ENCODE measurements at regions not wholly inside any gene's neighbourhood (a gene's known extent, or its start where the extent isn't known, plus 50 kb on each side); places are given as distances from the start of the nearest gene placed in this dataset.
"Not testable (repeated sequence)": the region's sequence is repeated elsewhere in the genome, so short reads cannot be mapped to it uniquely, and the experiment has no call there.

DNA sequence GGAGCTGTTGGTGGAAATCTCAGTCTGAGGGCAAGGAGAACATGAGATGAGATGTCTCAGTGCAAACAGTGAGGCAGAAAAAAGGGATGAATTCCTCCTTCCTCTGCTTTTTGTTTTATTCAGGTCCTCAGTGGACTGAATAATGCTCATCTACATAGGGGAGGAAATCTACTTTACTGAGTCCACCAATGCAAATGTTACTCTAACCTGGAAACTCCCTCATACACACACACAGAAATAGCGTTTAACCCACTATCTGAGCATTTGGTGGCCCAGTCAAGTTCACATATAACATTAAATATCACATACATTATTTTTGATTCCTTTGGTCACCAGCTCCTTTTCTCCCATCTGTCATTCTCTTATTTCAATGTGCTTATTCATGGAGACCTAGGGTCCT lies 418.8 kb downstream of the TMEM135 start:
- Mint-ChIP-seq H3K27me3 (no peaks in the 10 kb centered on the region), H3K27ac (no peak overlapping the region), H3K4me1 (ENCODE audit: low read depth) (no peaks in the 10 kb centered on the region), H3K4me3 (no peak overlapping the region), H3K9me3 (no peaks in the 10 kb centered on the region), H3K36me3 (no peaks in the 10 kb centered on the region)
- intact Hi-C loops (cut with micrococcal nuclease) = no loop called here
- ChIA-PET CTCF (no interaction called here), POLR2A (no interaction called here)
- DNase-seq = no peak

DNA sequence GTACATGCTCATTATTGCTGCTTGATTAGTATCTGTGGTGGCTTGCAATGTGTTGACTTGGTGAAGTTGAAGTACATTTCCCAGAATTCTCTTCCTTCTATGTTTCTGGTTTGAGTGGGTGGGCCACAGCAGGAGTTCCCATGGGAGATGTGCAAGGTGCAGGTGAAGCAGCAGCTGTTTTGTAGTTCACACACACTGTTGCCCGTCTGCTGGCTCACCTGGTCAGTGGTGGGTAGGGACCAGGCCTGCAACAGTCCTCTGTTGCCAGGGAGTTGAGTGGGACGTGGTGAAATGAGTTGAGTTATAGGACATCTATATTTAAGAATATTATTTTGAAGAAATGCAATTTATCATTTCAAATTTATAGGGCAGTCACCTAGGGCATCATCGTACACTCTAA lies 417.4 kb downstream of the TMEM135 start:
- Mint-ChIP-seq H3K27me3 (no peaks in the 10 kb centered on the region), H3K4me1 (ENCODE audit: low read depth) (no peaks in the 10 kb centered on the region), H3K36me3 (no peaks in the 10 kb centered on the region), H3K4me3 (no peak overlapping the region), H3K9me3 (no peaks in the 10 kb centered on the region), H3K27ac (no peak overlapping the region)
- ChIA-PET POLR2A (no interaction called here), CTCF (no interaction called here)
- no peak for DNase-seq
- intact Hi-C loops (cut with micrococcal nuclease) = no loop called here

DNA sequence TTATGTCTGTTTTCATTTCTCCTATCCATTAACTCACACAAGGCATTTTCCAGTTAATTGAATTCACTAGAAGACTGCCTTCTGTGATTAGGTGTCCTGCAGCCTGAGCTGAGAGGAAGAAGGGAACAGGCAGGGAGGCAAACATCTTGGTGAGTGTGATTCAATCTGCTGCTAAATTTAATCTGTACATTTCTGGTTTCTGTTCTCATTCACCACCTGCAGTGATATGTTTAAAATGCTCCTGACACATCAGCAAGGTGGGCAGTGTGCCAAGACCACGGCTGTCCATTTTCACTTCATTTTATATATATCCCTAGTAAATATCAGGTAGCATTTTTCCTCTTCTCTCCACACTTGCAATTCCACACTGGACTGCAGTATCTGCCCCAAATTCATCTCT lies 416.5 kb downstream of the TMEM135 start:
- DNase-seq = no peak
- Mint-ChIP-seq H3K27me3 (no peaks in the 10 kb centered on the region), H3K4me3 (no peak overlapping the region), H3K36me3 (no peaks in the 10 kb centered on the region), H3K4me1 (ENCODE audit: low read depth) (no peaks in the 10 kb centered on the region), H3K27ac (no peak overlapping the region), H3K9me3 (no peaks in the 10 kb centered on the region)
- POLR2A ChIA-PET = no interaction called here
- CTCF ChIA-PET = no interaction called here
- intact Hi-C loops (cut with micrococcal nuclease) = no loop called here

DNA sequence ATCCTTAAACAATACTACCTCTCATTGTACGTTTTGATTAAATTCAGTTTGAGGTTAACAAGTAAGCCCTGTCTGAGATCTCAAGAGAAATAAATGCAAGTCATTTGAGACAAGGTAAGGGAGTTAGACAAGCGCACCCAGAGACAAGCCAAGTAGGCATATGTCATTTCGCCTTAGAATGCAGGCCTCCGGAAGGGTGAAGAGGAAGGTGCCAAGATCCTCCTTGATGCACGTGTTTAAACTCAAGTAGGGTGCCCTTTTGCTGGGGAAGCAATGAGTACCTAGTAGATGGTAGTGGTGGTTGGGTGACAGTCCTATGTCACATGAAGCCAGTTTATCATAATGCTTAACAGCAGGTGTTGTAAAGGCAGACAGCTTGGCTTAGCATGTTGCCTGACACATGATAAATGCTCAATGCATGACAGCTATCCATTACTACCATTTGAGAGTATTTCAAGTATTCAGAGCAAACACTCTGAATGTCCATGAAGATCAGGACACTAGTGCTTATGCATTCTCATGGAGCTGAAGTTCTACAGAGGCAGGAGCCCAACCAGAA lies 415.9 kb downstream of the TMEM135 start:
- Mint-ChIP-seq H3K9me3 (no peaks in the 10 kb centered on the region), H3K36me3 (no peaks in the 10 kb centered on the region), H3K4me1 (ENCODE audit: low read depth) (no peaks in the 10 kb centered on the region), H3K27me3 (no peaks in the 10 kb centered on the region), H3K27ac (no peak overlapping the region), H3K4me3 (no peak overlapping the region)
- ChIA-PET CTCF (no interaction called here), POLR2A (no interaction called here)
- intact Hi-C loops (cut with micrococcal nuclease) = no loop called here
- no peak for DNase-seq

DNA sequence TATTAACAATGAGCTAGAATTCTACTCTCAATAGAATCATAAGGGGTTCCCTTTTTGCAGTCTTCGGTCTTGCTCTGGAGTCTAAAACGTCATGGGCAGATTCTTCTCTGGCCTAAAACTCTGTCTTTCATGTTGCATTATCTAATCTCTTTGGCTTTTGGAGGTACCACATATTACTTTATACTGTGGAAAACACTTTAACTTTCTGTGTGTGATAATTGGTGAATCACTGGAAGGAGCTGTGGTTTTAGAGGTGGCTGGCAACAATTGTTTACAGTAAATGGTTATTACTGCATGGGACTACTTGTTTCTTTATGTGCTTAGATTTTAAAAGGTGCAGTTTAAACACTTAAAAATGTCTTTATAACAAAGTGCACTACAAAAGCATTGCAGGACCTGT lies 414.3 kb downstream of the TMEM135 start:
- POLR2A ChIA-PET = not testable (repeated sequence)

DNA sequence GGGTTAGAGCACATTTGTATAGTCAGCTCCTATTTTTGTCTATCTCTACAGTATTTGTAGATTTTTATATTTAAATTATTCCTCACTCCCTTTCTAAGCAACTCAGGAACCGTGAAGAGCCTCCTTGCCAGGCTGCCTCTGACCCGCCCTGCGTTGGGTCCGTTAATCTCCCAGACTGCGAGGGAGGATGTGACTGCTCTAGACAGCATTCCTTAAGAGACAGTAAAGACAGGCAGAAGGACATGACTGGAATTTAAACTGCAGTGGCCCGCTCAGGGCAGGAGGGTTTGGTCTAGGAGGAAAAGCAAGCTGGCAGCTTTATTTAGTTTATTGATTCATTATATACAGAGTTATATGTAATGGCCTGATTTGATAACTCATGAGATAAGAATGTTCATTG lies 413.7 kb downstream of the TMEM135 start:
- no peaks in the 10 kb centered on the region for H3K27me3 Mint-ChIP-seq
- no peaks in the 10 kb centered on the region for H3K36me3 Mint-ChIP-seq
- no peak for DNase-seq
- H3K9me3 Mint-ChIP-seq = no peaks in the 10 kb centered on the region
- no peaks in the 10 kb centered on the region for H3K4me1 Mint-ChIP-seq (ENCODE audit: low read depth)
- intact Hi-C loops (cut with micrococcal nuclease) = no loop called here
- ChIA-PET CTCF (no interaction called here), POLR2A (no interaction called here)
- H3K4me3 Mint-ChIP-seq = no peak overlapping the region
- H3K27ac Mint-ChIP-seq = no peak overlapping the region

More for the DNA sequence above, 414.3 kb downstream of the TMEM135 start:
- DNase-seq; H3K27me3 Mint-ChIP-seq; H3K4me3 Mint-ChIP-seq; intact Hi-C loops (cut with micrococcal nuclease); CTCF ChIA-PET; H3K27ac Mint-ChIP-seq; H3K36me3 Mint-ChIP-seq; H3K4me1 Mint-ChIP-seq (ENCODE audit: low read depth); H3K9me3 Mint-ChIP-seq: not testable (repeated sequence)

DNA sequence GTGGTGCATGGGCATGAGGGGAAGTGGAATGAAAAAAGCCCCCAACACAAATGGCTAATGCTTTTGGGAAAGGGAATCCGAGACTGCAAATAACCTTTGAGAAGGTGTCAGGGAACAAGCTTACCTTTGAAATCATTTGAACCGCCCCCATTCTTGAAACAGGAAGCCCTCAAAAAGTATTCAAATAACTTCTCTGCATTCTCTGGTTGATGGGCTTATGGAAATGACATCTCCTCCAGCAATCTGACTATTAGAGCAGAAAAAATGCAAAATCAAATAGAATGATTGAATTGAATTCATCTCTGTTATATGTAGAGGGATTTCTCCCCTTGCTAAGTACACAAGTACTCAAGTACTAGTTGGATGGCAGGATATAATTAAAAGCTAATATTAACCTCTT lies 409.9 kb downstream of the TMEM135 start:
- Mint-ChIP-seq H3K27ac (no peak overlapping the region), H3K9me3 (no peaks in the 10 kb centered on the region), H3K4me1 (ENCODE audit: low read depth) (no peaks in the 10 kb centered on the region), H3K27me3 (peaks cover 5% of the 10 kb centered on the region), H3K36me3 (no peaks in the 10 kb centered on the region), H3K4me3 (no peak overlapping the region)
- CTCF ChIA-PET = no interaction called here
- POLR2A ChIA-PET = no interaction called here
- DNase-seq = no peak
- intact Hi-C loops (cut with micrococcal nuclease) = no loop called here

DNA sequence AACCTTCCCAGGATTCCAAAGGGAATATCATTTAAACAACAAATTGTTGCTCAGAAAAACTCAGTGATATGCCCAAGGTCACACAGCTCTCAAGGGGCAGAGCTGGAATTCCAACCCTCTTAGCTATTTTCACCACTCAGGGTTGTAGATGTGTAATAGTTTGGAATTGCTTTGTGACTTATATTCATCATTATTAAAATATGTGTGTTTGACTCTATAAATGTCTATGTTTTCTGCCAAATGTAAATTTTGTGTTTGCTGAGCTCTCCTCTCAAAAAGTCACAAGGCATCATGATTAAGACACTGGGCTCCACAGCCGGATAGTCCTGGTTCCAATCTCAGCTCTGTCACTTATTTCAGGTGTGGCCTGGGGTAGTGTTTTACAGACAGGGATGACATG lies 407.3 kb downstream of the TMEM135 start:
- no peak for DNase-seq
- no peaks in the 10 kb centered on the region for H3K36me3 Mint-ChIP-seq
- POLR2A ChIA-PET = no interaction called here
- CTCF ChIA-PET = interaction anchor here (0.5 kb wide), 1 partner anchor 507 kb away, joined by 3 read pairs; no protein-coding TSS in a partner anchor
- intact Hi-C loops (cut with micrococcal nuclease) = no loop called here
- H3K27ac Mint-ChIP-seq = no peak overlapping the region
- H3K4me1 Mint-ChIP-seq (ENCODE audit: low read depth) = no peaks in the 10 kb centered on the region
- no peaks in the 10 kb centered on the region for H3K9me3 Mint-ChIP-seq
- no peak overlapping the region for H3K4me3 Mint-ChIP-seq
- H3K27me3 Mint-ChIP-seq = peaks cover 7% of the 10 kb centered on the region

DNA sequence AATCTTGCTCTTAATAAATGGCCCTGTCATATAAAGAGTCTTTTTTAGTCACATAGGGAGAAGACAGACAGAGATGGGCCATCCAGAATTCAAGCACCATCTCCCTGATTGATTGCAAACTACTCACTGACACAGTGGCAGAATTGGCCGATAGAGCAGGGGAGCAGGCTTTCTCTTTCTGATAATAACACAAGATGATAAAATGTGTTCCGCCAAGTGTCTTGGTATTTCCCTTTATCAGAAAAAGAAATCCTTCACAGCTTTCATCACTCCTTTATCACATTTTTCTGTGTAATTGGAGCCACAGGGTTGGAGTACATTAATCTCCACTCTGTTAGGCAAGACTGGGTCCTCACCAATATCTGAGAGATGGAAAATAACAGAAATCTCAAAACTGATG lies 406.0 kb downstream of the TMEM135 start:
- intact Hi-C loops (cut with micrococcal nuclease) = no loop called here
- Mint-ChIP-seq H3K4me1 (ENCODE audit: low read depth) (no peaks in the 10 kb centered on the region), H3K4me3 (no peak overlapping the region), H3K27ac (no peak overlapping the region), H3K36me3 (no peaks in the 10 kb centered on the region), H3K27me3 (peaks cover 7% of the 10 kb centered on the region), H3K9me3 (no peaks in the 10 kb centered on the region)
- no peak for DNase-seq
- POLR2A ChIA-PET = no interaction called here
- CTCF ChIA-PET = no interaction called here

DNA sequence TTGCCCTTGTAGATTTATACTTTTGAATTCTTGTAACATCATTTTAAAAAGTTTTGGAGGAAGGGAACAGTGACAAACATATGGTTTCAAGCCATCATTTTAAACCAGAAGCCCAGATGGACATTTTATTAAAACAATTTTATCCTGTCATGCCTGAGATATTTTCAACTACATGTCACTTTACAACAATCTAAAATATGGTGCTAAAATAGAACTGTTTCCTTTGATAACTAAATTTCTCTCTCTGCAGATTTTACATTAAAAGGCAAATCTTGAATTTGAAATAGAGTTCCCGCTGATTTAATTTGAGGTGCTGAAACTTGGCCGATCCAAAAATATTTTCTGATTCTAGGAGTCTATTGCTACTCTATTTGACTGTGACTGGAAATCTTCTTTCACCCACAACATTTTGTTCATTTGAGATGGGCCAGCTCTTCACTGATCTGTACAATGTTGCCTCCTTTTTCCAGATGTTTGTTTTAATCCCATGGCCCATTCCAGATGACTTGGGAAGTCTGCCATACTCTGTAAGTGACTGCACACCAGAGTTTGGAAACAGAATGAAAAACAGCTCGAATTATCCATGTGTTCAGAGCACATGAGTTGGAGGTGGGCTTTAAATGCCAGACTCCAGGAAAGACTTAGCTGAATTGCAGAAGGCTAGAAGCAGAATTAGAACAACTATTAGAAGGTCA lies 402.5 kb downstream of the TMEM135 start:
- Mint-ChIP-seq H3K27me3 (peaks cover 7% of the 10 kb centered on the region), H3K9me3 (no peaks in the 10 kb centered on the region), H3K4me1 (ENCODE audit: low read depth) (no peaks in the 10 kb centered on the region), H3K4me3 (no peak overlapping the region), H3K36me3 (no peaks in the 10 kb centered on the region), H3K27ac (no peak overlapping the region)
- intact Hi-C loops (cut with micrococcal nuclease) = no loop called here
- ChIA-PET POLR2A (no interaction called here), CTCF (interaction anchor here (2.2 kb wide), 1 partner anchor 20 kb away, joined by 8 read pairs; no protein-coding TSS in a partner anchor)
- DNase-seq = no peak

DNA sequence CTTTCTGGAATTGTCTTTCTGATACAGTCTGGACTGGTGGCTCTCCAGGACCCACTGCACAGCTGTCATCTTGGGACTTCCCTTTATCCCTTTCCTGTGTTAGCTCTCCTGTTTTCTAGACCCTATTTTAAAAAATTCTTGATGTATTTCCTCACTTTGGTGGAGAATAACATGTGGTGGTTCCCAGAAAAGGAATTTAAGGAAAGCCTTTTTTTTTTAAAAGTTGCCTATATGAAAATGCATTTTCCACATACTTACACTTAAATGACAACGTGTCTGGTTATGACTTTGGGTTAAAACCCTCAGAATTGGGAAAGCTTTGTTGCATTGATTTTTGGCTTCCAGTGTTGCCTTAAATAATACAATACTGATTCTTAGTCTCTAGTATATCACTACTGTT lies 400.7 kb downstream of the TMEM135 start:
- Mint-ChIP-seq H3K27me3 (peaks cover 3% of the 10 kb centered on the region), H3K36me3 (no peaks in the 10 kb centered on the region), H3K27ac (no peak overlapping the region), H3K4me1 (ENCODE audit: low read depth) (no peaks in the 10 kb centered on the region), H3K4me3 (no peak overlapping the region), H3K9me3 (no peaks in the 10 kb centered on the region)
- POLR2A ChIA-PET = no interaction called here
- intact Hi-C loops (cut with micrococcal nuclease) = no loop called here
- CTCF ChIA-PET = no interaction called here
- DNase-seq = no peak

DNA sequence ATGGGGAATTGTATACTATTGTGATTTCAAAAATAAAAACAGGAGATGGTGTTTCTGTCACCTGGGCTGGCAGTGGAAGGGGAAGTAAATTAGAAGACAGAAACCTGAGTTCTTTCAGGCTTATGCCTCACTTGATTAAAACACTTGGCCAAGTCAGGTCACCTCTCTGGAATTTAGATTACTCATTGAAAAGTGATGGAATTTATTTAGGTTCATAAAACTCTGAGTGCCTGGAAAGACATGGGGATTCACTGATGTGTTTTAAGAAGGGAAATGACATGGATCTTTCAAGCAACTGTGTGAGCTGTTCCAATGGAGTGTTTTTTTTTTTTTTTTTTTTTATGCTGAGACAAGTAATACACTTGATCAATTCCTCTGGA lies 400.1 kb downstream of the TMEM135 start:
- ChIA-PET CTCF (no interaction called here), POLR2A (no interaction called here)
- no peaks in the 10 kb centered on the region for H3K36me3 Mint-ChIP-seq
- no peak for DNase-seq
- intact Hi-C loops (cut with micrococcal nuclease) = no loop called here
- no peaks in the 10 kb centered on the region for H3K4me1 Mint-ChIP-seq (ENCODE audit: low read depth)
- H3K4me3 Mint-ChIP-seq = no peak overlapping the region
- no peaks in the 10 kb centered on the region for H3K9me3 Mint-ChIP-seq
- peaks cover 2% of the 10 kb centered on the region for H3K27me3 Mint-ChIP-seq
- no peak overlapping the region for H3K27ac Mint-ChIP-seq

DNA sequence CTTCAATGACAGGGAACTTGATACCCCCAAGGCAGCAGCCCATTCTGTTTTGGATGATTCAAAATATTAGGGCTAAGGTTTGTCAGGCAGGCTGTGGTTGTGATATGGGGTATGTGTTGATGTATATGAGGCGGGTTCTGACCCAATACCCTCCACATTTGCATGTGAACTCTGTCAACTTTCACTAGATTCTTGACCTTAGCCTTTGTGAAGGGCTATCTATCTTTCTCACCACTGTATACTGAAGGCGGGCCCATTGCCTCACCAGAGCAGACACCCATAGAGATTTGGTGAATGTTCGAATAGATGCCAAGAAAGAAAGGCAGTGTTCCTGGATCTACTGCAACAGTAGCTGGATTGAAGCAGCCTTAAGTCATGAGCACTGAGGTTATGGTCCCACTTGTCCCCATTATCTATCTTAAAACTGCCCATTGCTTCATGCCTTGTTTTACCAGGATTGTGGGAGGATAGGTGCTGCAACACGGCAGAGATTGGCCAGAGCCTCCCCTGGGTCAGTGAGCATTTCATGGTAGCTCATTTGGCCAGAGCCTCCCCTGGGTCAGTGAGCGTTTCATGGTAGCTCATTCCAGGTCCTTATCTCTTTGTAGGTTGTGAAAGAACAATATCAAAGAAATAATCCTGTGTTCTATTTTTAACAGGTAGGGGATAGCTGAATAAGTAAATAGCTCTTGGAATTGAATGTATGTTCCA lies 399.6 kb downstream of the TMEM135 start:
- Mint-ChIP-seq H3K27ac (no peak overlapping the region), H3K36me3 (no peaks in the 10 kb centered on the region), H3K9me3 (no peaks in the 10 kb centered on the region), H3K4me1 (ENCODE audit: low read depth) (no peaks in the 10 kb centered on the region), H3K4me3 (no peak overlapping the region), H3K27me3 (peaks cover 2% of the 10 kb centered on the region)
- intact Hi-C loops (cut with micrococcal nuclease) = no loop called here
- ChIA-PET CTCF (no interaction called here), POLR2A (no interaction called here)
- DNase-seq = no peak
